ENCODE measurements at regions not wholly inside any gene's neighbourhood (a gene's known extent, or its start where the extent isn't known, plus 50 kb on each side); places are given as distances from the start of the nearest gene placed in this dataset.
"Not testable (repeated sequence)": the region's sequence is repeated elsewhere in the genome, so short reads cannot be mapped to it uniquely, and the experiment has no call there.

DNA sequence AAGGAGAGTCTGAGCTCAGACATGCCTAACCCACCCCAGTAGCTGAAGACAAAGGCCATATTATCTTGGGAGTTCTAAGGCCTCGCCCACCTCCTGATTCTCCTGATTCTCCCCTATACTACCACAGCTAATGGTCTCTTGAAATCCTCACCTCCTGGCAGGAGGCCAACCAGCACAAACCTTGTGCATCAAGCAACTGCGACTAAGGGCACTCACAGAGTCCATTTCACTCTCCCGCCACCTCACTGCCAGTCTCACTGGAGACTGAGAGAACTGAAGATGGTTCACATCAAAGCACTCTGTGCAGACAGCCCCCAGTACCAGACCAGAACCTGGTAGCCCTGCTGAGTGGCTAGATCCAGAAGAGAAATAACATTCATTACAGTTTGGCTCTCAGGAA, 102.1 kb upstream of the KLF8 start:
- DNase-seq (ENCODE audit: low spot score): peak; percentile 11

DNA sequence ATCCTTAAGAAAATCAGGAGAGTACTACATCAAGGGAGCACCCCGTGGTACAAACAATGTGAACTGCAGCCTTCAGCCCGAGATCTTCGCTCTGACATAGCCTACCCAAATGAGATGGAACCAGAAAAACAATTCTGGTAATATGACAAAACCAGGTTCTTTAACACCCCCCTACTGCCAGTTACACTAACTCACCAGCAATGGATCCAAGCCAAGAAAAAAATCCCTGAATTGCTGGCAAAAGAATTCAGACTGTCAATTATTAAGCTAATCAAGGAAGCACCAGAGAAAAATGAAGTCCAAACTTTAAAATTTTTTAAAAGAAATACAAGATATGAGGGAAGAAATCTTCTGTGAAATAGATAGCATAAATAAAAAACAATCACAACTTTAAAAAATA, 101.7 kb upstream of the KLF8 start:
- peak; percentile 22 for DNase-seq (ENCODE audit: low spot score)

DNA sequence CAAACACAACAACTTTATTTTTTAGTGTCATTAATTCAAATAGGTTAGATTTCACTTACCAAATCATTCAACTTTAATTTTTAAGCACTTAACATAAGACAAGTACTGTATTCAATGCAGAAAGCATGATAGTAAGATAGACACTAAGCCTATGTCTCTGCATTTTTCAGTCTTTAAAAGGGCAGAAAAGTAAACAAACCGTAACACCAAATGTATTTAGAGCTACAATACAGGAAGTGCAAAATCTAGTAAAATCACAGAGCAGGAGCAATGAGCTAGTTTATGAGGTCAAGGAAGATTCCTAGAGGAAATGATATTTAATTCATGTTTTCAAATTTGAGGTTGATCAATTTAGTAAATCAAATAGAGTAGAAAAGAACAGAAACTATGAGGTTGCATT, 68.0 kb upstream of the KLF8 start:
- DNase-seq (ENCODE audit: low spot score): not testable (repeated sequence)
